COLO668 (cell line): ENCODE measurements at regions not wholly inside any gene's neighbourhood (a gene's known extent, or its start where the extent isn't known, plus 50 kb on each side); places are given as distances from the start of the nearest gene placed in this dataset.

Source experiments
- DNase-seq: peaks from one replicate; lab custom pipeline; 2025; ENCODE audit not compliant: unreplicated experiment; lab: John Stamatoyannopoulos, UW

DNA sequence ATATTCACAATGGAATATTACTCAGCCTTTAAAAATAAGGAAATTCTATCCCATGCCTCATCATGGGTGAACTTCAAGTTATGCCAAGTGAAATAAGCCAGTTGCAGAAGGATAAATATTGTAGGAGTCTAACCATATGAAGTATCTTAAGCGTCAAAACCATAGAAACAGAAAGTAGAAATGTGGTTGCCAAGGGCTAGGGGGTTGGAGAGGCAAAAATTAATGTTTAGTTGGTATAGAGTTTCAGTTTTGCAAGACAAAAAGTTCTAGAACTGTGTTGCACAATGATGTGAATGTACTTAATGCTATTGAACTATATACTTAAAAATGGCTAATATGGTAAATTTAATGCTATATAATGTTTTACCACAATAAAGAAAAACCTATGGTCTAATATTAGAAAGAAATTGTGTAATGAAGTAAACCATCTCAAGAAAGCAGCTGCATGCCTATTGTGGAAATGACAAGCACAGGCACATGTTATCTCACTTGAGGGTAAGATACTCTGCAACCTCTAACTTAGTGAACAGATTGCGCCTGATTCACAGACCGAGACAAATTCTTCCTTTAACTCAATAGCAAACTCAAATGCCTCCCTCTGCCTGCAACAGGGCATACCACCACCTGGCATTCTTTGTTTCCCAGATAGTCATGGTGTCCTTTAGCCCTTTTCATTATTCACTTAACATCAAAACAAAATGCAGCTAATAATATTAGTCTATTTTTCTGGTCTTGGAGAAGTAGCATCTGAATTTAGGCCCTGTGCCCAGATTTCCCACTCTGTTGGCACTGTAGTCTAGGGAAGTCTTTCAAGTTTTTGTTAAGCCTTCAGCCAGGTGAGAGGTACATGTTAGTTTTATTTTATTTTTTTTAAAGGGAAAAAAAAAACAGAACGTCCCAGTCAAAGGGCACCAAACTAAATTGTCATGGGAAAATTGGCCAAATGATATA lies 80.2 kb upstream of the ACP3 start:
- DNase-seq: no peak

DNA sequence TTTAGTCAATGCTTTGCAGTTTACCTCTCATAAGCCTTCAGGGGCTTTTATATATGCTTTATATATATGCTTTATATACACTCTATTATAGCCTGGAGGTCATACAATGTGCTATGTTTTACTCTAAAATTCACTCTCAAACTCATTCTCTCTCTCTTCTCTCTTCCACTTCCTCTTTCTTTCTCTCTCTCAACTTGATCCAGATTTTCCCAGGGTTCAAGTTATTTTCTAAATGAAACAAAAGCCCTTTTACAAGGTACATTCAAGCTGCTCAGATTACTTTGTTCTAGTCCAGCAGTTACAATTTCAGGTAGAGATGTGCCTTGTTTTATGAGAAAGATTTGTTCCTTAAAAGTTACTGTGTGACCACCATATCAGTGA lies 79.6 kb upstream of the ACP3 start:
- DNase-seq: no peak

DNA sequence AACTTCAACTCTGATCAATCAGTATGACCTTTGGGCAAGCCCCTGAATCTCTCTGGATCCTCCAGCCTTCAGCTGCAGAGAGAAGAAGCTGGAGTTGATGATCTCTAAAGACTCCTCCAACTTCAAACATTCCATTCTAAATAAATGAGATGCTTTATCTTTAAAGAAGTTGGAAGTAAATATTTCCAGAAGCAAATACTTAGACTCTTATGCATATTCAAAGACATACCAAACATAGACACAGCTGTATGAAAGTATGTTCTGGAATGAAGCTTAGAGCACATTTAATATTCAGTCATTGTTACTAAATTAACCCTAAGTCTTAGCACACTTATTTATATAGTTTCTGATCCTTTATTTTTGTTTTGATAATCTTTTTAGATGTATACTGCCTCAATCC lies 77.6 kb upstream of the ACP3 start:
- DNase-seq: no peak

DNA sequence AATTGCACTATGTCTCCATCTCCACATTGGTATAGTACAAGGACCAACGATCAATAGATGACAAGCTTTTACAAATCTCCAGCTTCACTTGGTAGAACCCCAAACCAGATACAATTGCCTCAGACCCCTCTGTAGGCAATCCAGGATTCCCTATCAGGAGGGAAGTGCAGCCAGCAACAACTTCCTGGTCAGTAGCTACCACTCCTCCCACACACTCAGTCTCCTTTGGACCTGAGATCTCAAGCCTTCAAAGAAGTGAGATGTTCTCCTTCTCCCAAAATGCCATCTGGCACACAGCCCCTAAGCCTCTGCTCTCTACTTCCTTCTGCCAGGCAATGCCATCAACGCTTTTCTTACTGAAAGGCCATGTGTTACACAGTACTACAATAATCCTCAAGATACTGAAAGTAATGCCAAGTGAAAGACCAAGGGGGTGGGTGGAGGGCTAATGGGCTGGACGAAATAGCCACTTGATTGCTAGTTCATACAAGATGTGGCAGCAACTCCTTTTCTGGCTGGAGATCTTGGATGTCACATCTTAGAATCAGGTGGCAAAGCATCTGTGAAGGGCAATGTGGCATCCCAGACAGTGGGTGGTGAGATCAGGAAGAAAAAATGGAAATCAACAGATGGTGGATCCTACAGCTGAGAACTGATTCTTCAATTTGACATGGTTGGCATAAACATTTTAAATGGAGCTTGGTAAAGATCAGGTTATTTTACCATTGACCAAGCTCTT lies 75.3 kb upstream of the ACP3 start:
- DNase-seq: no peak

DNA sequence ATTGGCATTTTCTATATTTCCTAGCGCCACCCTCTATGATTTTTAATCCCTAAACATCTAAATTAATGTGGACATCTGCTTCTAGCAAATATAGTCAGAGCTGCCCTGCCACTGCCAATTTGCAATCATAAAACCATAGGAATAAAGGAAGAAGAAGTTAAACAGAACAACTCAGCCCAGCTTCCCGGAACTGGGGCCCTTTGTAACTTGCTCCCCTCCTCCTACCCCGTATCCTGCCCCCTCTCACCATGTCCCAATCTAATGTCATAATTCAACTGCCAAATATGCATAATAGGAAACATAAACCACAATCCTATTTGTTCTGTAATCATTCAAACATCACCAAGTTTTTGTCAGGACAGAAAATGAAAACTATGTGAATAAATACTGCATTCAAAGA lies 74.4 kb upstream of the ACP3 start:
- no peak for DNase-seq

DNA sequence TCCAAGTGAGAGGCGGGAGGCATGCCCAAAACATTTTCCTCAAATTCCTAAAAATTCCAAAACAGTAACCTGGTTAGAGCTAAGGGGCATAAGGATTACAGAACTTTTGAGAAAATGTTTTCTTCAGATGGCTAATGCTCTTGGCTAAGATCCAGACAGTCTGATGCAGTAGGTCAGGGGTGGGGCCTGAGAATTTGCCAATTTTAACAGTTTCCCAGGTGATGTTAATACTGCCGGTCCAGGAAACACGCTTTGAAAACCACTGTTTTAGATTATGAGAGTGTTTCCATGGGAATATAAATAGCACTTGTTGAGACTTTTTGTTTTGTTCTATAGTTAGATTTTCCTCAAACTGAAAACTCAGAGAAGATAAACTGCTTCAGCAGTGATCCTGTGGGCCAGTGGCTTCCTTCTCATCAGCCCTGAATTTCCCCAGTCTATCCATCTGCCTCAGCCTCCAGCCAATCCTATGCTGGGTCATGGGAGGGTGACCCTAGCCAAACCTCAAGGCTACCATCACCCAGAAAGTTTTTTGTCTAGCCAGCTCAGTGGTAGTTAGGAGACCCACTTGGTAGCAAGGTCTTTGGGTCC lies 71.6 kb upstream of the ACP3 start:
- no peak for DNase-seq

DNA sequence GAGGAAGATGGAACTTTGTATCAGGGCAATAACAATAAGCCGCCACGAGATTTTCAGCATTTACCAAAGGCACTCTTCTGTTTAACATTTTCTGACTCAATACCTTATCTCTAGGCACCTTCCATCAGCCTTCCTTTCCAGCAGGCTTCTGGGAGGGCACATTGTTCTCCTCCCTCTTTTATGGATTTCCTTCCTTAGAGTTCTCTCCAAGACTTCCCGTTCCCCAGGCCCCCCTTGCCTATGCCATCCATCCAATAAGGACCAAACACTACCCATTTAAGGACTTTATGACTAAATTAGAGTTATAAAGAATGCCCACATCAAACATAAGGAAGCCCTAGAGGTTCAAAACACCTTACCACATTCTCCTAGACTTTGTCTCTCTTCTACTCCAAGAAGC lies 71.0 kb upstream of the ACP3 start:
- DNase-seq: no peak

DNA sequence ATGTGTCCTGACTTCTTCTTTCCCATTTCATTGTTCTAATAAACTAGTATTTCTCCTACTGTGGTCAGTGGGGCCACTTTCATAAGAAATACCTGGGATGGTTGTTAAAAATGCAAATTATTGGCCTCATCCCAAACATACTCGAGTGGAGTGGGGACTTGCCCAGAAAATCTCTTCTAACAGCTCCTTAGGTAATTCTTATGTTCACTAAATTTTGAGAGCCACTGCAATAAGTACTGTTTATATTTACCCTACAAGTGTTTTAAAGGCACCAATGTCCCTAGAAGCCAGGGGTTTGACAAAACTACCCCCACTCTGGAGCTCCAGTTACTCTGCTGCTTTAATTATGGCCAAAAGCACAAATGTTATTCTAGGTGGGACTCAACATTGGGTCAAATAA lies 70.0 kb upstream of the ACP3 start:
- no peak for DNase-seq

DNA sequence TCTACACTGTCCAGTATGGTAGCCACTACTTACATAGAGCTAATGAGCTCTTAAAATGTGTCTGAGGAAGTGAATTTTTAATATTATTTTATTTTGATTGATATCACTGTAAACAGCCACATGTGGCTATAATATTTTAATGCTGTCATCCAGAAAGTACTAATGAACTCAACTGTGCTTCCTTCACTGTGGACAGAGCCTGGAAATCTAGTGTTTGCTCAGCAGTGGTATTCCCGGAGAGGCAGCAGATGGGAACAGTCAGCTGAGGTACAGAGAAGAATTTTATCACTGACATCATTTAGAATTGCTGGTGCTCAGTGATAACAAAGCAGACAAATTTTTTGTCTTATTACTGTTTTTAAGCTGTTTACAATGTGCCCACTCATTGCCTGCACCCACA lies 68.7 kb upstream of the ACP3 start:
- DNase-seq: no peak

DNA sequence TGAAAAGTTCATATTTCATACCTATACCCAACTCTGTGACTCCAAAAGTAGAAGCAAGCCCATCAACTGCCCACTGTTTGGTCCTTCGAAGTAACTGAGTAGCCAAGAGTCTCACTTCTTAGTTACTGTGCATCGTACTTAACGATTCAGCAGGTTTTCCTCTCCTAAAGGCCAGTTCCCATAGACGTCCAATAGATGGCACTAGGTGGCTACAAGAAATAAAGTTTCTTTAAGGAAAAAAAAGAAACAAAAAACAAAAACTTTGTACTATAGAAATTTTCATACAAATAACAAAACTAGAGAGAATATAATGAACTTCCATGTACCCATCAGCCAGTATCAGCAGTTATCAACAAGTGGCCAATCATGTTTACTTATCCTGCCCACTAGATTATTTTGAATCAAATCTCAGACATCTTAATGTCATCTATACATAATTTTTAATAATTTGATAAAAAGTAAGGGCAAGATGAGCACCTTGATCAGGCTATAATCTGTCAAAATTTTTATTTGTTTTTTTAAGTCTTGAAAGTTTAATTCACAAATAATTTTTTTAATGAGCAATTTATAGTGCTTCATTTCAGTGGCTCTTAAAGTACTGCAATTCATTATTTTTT lies 63.8 kb upstream of the ACP3 start:
- DNase-seq: peak; percentile 3

DNA sequence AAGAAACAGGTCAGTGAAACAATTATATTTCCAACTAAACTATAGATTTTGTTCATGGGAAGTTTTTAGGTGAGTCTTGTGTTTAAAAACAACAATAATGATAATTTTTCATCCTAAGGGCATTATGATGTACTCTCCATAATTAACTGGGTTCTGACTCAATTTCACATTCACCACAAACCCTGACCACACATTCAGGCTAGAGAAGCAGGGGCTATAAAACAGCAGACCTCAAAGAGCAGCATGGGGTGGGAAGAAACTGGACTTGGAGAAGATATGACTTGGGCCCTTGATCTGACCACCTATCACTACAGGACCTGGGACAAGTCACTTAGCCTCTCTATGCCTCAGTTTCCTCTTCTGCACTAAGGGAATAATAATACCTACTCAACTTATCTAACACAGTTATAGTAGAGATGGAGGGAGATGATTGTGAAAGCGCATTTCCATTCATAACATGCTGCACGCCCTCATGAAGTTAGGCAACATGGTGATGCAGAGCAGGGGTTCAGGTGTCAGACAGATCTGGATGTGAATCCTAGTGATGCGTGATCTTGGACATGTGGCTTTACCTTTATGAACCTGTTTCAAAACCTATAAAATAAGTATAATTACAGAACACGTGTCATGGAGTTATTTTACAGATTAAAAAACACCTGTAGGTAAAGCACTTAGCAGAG lies 63.0 kb upstream of the ACP3 start:
- no peak for DNase-seq

DNA sequence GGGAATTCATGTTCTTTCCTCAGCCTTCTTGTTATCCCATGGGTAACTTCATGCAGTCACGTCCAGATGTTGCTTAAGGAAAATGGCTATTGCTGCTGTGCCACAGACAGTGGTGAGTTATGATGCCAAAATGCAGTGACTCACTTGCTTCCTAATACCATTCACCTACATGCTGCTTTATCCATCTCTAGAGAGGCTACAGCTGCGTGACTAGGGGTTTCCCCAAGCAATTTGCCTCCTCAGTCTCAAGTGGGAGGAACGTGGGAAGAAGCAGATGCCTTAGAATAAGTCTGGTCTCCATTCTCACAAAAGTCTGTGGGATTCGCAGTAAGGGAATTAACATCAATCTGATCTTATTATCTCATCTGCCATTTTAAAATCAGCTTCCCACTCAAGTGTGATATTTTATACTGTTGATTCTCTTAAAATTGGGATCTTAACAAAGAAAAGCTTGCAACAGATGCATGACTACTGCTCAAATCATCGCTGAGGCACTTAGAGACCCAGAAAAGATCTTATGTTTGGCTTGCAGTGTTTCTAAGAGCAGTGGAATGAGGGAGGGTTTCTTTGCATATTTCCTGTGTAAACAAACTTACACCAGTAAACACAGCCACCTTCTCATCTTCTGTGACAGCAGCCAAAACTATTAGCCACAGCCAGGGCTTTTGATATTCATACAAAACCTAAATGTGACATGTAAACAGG lies 62.0 kb upstream of the ACP3 start:
- no peak for DNase-seq

DNA sequence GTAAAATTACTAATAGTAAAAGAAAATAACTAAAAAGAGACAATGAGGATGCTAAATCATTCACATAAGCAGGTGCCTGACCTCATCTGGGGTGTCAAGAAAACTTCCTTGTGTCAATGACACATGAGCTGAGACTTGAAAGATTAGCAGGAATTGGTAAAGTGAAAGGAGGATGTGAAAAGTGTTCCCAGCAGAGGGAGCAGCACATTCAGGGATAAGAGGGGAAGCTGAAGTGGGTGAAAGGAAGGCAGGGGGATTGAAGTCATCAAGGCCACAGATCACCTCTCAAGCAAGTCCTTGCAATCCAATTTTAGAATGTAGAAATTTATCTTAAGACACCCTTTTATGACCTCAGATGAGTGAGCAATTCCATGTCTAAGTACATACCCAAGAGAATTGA lies 60.2 kb upstream of the ACP3 start:
- peak; percentile 14 for DNase-seq

DNA sequence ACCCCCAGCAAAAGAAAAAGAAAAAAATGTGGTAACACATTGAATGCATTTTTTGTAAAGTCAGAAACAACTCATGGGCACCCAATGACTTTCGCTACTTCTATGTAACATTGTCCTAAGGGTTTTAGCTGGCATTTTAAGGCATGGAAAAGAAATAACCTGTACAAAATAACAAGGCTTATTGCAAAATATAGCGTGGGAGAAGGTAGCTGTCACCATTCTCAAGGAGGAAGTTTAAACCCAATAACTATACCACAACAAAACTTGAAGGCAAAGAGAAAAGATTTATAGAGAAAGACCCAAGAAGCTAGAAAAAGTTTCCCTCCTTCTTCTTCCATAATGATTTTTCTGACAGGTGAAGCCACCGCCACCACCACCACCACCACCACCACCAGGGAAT lies 55.7 kb upstream of the ACP3 start:
- DNase-seq: no peak

DNA sequence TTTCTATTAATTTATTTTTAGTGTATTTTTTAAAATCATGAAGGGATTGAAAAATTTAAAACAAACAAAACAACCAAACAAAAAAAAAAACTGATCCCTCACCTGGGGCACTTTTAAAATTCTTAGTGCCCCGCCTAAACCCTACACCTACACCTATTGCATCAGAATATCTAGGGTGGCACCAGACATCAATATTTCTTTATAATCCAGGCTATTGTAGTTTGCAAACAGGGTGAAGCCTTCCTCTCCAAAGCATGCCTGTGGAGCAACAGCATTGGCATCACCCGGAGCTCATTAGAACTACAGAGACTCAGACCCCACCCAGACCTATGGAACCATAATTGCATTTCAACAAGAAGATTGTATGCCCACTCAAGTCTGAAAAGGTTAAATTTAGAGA lies 54.9 kb upstream of the ACP3 start:
- no peak for DNase-seq

DNA sequence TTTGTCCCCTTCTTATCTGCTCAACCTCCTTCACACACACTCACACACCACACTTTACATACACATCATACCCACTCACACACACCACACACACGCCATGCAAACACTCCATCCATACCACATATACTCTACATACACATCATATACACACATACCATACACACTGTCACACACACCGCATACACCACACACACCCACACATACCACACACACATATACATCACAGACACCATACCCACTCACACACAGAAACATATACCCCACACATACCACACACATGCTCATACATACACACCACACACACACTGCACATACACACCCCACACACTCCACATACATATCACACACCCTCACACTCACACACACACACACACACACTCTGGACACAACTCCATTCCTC lies 54.3 kb upstream of the ACP3 start:
- no peak for DNase-seq

DNA sequence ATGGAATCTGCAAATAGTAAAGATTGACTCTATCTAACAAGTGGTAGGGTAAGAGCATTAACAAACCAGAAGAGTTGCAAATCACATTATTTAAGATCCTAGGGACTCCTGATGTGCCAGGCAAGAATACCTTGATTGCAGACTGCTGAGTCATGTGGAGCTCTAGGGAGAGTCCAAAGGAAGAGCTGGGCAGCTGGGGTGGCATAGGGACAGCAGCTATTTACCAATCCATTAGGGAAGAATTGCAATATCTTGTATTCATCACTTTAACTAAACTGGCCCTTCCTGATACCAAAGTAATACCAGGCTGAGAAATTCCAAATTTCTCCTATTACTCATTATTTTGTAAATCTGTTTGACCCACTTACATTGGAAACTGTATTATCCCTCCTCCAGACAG lies 52.2 kb upstream of the ACP3 start:
- no peak for DNase-seq

DNA sequence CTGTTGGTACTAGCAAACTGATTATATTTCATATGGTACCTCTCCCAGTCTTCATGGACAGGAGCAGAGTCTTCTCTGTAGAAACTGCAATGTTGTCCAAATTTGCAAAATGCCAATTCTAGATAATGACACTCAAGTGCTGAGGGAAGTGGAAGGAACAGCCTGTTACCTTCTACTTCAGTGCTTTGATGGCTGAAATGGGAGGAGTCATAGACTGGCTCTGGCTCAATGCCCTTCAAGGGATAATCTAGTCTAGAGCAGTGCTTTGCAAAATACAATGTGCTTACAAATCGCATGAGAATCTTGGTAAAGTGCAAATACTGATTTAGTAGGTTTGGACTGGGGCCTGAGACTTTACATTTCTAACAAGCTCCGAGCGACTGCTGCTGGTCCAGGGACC lies 51.7 kb upstream of the ACP3 start:
- no peak for DNase-seq

DNA sequence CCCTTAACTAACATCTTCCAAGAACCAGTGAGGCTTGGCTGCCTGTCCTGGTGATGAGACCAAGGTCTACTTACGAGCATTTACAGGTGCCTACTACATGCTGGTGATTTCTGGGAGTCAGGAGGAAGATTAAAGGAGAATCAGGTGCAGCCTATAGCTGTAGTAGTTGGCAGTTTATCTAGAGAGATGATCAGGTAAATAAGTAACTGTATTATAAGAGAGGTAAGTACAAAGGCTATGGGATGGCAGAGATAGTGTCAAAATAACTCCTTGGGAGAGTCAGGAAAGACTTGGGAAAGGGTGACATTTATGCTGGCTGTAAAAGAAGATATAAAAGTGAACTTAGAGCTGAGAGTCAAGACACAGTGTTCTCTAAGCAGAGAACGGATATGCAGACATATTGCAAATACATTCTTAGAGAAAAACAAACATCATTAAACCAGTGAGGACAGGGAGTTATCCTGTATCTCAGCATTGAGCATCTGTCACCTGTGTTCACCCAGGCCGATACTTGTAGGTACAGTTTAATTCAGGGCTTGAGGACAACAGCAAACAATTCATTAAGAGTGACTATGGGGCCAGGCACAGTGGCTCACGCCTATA lies 49.7 kb upstream of the ACP3 start:
- DNase-seq: peak; percentile 3
